ENCODE measurements at regions not wholly inside any gene's neighbourhood (a gene's known extent, or its start where the extent isn't known, plus 50 kb on each side); places are given as distances from the start of the nearest gene placed in this dataset.

- DNase-seq = no peak
These were observed 167.6 kb downstream of the TMEM38B start for GRCh38 chr9:105861972-105862371.

GRCh38 chr9:105864248-105864898 lies 170.0 kb downstream of the TMEM38B start:
- no peak for DNase-seq

- DNase-seq = no peak
These were observed 170.9 kb downstream of the TMEM38B start for GRCh38 chr9:105865285-105865684.

- DNase-seq = no peak
These were observed 177.2 kb downstream of the TMEM38B start for GRCh38 chr9:105871540-105871939.

GRCh38 chr9:105873801-105874200 lies 179.5 kb downstream of the TMEM38B start:
- DNase-seq = no peak

GRCh38 chr9:105877721-105878120 lies 183.4 kb downstream of the TMEM38B start:
- DNase-seq = peak in 2 of 14 donors; percentile 7 to 31

- DNase-seq = no peak
These were observed 184.8 kb downstream of the TMEM38B start for GRCh38 chr9:105879181-105879580.

GRCh38 chr9:105880517-105880916 lies 186.2 kb downstream of the TMEM38B start:
- no peak for DNase-seq

- DNase-seq = no peak
These were observed 186.7 kb downstream of the TMEM38B start for GRCh38 chr9:105881021-105881420.

- DNase-seq = peak in 11 of 14 donors; percentile 3 to 67 (median 45)
These were observed 187.5 kb downstream of the TMEM38B start for GRCh38 chr9:105881654-105882349.

GRCh38 chr9:105883847-105884246 lies 189.5 kb downstream of the TMEM38B start:
- no peak for DNase-seq

- DNase-seq = no peak
These were observed 190.1 kb downstream of the TMEM38B start for GRCh38 chr9:105884416-105884815.

GRCh38 chr9:105886136-105886535 lies 191.8 kb downstream of the TMEM38B start:
- peak in 6 of 14 donors; percentile 11 to 32 (median 24) for DNase-seq

- no peak for DNase-seq
These were observed 193.3 kb downstream of the TMEM38B start for GRCh38 chr9:105887679-105888078.

- DNase-seq = no peak
These were observed 195.9 kb downstream of the TMEM38B start for GRCh38 chr9:105890046-105890822.

GRCh38 chr9:105900123-105900522 lies 205.8 kb downstream of the TMEM38B start:
- DNase-seq = no peak

- DNase-seq = peak in 10 of 14 donors; percentile 6 to 66 (median 20)
These were observed 207.3 kb downstream of the TMEM38B start for GRCh38 chr9:105901514-105902109.

GRCh38 chr9:105908069-105908468 lies 213.7 kb downstream of the TMEM38B start:
- DNase-seq = no peak

- DNase-seq = no peak
These were observed 217.0 kb downstream of the TMEM38B start for GRCh38 chr9:105911104-105911911.

GRCh38 chr9:105912157-105912862 lies 218.0 kb downstream of the TMEM38B start:
- no peak for DNase-seq

- DNase-seq = no peak
These were observed 218.6 kb downstream of the TMEM38B start for GRCh38 chr9:105912863-105913516.
